ENCODE measurements at regions not wholly inside any gene's neighbourhood (a gene's known extent, or its start where the extent isn't known, plus 50 kb on each side); places are given as distances from the start of the nearest gene placed in this dataset.

DNA sequence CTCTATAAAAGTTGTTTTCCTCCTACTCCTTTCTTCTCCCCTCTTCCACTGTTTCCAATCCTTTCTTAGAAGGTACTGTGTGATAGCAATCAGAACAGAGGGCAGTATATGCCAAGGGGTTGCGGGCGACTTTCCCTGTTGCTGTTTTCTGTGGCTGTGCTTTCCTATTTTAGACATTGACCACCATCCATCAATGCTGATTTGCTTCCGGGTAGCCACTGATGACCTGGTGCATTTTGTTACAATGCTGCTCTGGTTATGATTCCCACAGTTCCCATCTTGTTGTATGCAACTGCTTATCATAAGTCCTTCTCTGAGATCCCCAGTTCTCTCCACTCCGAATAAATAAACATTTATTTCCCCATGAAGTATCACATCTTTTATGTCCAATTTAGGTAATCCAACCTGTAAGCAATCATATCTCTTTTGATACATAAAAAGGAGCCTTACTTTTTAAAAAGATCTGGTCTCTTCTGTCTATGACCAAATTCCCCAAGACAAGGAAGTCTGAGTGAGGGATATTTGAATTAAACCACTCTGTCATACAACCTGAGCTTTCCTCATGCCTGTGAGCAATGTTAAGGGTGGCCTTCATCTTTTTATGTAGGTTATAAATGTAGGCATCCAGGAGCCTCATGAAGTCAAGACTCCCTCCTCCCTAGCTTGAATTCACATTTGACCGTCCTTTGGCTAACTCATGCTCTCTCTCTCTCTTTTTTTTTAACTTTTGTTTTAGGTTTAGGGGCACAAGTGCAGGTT, 52.5 kb upstream of the CD55 start:
- TF ChIP-seq POLR2A (IDR thresholded peaks at IDR 0.05): no peak
- TF ChIP-seq, protein P1, sequence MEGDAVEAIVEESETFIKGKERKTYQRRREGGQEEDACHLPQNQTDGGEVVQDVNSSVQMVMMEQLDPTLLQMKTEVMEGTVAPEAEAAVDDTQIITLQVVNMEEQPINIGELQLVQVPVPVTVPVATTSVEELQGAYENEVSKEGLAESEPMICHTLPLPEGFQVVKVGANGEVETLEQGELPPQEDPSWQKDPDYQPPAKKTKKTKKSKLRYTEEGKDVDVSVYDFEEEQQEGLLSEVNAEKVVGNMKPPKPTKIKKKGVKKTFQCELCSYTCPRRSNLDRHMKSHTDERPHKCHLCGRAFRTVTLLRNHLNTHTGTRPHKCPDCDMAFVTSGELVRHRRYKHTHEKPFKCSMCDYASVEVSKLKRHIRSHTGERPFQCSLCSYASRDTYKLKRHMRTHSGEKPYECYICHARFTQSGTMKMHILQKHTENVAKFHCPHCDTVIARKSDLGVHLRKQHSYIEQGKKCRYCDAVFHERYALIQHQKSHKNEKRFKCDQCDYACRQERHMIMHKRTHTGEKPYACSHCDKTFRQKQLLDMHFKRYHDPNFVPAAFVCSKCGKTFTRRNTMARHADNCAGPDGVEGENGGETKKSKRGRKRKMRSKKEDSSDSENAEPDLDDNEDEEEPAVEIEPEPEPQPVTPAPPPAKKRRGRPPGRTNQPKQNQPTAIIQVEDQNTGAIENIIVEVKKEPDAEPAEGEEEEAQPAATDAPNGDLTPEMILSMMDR (IDR thresholded peaks at IDR 0.05): no peak
